NCI-H2107 treated with DMSO at 0.1 percent for 48 hours (cell line): ENCODE measurements at regions not wholly inside any gene's neighbourhood (a gene's known extent, or its start where the extent isn't known, plus 50 kb on each side); places are given as distances from the start of the nearest gene placed in this dataset.
A peak's percentile ranks its signal among the peaks of the same experiment; 100 is the strongest.

Source experiments
- DNase-seq: peaks from one replicate; lab custom pipeline; 2025; ENCODE audit not compliant: unreplicated experiment; lab: John Stamatoyannopoulos, UW

GRCh38 chr4:179867300-179867878 lies 2375.8 kb upstream of the TENM3 start:
- DNase-seq, result peak; percentile 26

DNA sequence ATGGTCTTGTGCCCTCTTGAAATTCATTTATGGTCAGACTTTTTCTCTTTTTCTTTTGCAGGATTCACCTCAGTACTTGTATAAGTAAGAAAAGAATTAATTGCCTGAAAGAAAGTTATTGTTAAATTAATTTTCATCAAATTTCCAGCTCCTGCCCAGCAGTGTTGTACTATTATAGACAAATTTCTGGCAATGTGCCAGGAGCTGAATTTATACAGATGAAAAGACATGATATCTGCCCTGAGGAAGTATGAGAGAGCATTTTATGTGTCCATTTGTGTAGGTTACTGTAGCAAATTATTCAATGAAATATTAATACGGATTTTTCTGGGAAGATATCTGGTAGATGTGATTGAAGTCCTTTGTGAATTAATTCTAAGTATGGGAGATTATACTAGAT lies 2371.5 kb upstream of the TENM3 start:
- no peak for DNase-seq

- DNase-seq, result no peak
These were observed 2370.4 kb upstream of the TENM3 start for GRCh38 chr4:179872755-179873154.

- no peak for DNase-seq
These were observed 2362.4 kb upstream of the TENM3 start for GRCh38 chr4:179880756-179881155.

DNA sequence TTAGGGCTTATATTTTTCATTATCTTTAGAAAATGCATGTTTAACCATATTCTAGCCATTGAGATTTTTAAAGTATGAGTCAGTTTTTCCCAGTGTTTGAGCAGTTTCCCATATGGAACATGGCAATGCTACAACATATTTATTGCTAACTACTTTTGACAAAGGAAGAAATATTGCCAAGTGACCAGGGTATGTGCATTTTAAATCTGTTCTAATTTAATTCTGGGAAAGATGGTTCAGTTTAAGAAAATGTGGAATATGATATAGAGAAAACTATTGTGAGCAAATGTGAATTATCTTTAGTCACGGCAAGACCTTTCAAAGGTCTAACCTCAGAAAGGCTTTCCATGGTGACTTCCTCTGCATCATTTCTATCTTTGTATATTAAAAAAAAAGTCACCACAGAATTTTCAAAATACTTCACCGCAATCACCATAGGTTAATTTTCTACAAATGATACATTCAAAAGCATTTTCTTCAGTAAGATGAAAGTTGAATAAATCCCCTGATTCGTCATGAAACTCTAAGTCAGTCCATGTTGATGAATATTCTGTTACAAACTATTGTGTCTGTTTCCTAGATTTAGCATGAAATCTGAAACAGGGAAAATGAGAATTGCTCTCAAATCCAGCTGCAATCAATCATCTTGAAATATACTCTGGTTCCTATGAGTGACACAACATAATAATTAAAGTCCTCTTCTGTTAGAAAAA lies 2349.0 kb upstream of the TENM3 start:
- DNase-seq, result no peak

DNA sequence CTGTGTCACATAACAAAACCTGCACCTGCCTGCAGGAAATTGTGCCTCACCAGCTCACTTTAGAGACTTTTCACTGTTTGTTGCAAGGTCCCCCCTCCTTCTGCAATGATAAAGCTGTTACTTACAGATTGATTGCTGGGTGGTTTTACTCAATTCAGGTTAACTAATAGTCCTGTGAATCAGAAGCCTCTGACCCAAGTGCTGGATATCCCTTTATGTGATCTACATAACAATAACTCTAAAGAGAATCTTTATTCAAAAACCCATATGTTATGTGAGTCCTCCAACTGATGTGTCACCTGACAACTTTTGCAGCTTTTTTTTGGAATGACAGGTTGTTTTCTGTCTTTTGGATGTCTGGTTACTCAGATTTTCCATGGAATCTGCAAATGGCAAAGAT lies 2323.6 kb upstream of the TENM3 start:
- DNase-seq, result no peak

GRCh38 chr4:179927473-179927872 lies 2315.7 kb upstream of the TENM3 start:
- DNase-seq, result no peak

GRCh38 chr4:179941911-179942310 lies 2301.3 kb upstream of the TENM3 start:
- DNase-seq, result no peak

GRCh38 chr4:179976777-179977176 lies 2266.4 kb upstream of the TENM3 start:
- DNase-seq, result no peak

GRCh38 chr4:179977378-179977777 lies 2265.8 kb upstream of the TENM3 start:
- DNase-seq, result no peak

DNA sequence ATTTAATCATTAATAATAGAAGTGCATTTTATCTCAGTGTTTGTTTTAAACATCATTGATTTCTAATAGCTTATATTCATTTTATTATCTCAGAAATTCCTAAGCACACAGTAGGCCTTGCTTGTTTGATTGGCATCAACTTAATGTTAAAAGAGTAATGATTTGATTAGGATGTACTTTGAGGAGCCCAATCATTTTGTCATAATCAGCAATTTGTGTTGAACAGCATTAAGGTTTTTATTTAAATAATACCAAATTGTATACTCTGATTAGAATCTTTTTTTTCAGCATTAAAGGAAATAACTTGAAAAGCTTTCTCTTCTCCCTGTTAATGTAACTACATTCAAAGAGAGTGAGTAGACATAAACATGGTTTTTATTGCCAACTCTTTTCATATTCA lies 2262.0 kb upstream of the TENM3 start:
- DNase-seq, result no peak

GRCh38 chr4:179989975-179990374 lies 2253.2 kb upstream of the TENM3 start:
- peak; percentile 1 for DNase-seq

DNA sequence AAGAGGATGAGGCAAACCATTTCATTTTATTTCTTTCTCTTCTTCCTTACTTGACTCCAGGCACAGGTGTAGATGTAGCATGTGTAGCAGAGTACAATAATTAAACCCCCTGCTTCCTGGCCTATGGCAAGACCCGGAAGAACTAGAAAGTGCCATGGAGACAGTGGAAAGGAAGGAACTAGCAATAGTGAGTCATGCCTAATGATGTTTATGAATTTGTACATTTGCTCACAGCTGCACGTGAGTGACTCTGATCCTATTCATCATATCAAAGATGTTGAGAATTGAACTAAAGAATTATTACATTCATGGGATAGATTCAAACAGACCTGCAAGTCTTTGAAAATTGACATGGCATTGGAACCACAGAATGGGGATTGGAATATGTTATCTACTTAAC lies 2233.9 kb upstream of the TENM3 start:
- DNase-seq, result no peak

DNA sequence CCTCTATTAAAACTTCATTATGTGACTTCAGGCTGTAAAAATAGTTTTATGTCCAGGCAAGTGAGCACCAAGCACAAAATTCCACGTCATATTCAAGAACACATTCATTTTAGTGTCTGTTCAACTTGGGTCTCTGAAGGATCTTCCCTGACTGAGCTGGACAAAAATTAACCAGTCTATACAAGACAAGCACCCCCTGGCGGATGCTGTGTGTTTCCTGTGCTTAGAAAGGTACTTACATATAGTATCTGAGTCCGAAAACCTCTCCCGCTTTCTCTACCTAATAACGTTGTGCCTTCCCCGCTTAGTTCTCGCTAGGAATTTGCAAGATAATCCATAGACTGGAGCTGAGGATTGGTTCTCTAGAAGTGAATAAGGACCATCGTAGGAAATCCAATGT lies 2214.5 kb upstream of the TENM3 start:
- peak; percentile 0 for DNase-seq

GRCh38 chr4:180031330-180031729 lies 2211.9 kb upstream of the TENM3 start:
- DNase-seq, result no peak

- no peak for DNase-seq
These were observed 2201.6 kb upstream of the TENM3 start for GRCh38 chr4:180041576-180041975.

- DNase-seq, result no peak
These were observed 2190.6 kb upstream of the TENM3 start for GRCh38 chr4:180052629-180053028.

- DNase-seq, result no peak
These were observed 2188.9 kb upstream of the TENM3 start for GRCh38 chr4:180054291-180054690.

DNA sequence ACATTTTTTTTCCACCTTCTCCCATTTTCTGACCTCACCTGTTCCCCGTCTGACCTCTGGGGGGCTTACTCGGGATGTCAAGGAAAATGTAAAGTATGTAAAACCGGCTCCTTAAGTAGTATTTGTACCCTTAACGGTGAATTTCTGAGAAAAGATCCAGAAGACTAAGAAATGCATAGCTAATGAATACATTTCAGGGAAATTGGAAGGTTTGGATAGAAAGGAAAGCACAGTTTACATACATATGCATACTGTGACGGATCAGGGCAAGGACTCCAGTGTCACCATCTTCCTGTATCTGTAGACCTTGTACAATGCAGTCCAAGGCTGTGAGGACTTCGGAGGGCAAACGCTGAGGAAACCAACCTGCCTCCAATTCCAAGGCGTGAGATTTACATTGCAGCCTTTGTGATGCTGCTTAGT lies 2185.9 kb upstream of the TENM3 start:
- no peak for DNase-seq

- no peak for DNase-seq
These were observed 2185.1 kb upstream of the TENM3 start for GRCh38 chr4:180057891-180058671.

GRCh38 chr4:180058691-180059215 lies 2184.4 kb upstream of the TENM3 start:
- peak; percentile 8 for DNase-seq
